ENCODE measurements at regions not wholly inside any gene's neighbourhood (a gene's known extent, or its start where the extent isn't known, plus 50 kb on each side); places are given as distances from the start of the nearest gene placed in this dataset.

- FAIRE-seq (no peak), DNase-seq (ENCODE audit: insufficient read length, low spot score) (no peak)
Measured at GRCh38 chr2:16466821-16467151, 198.8 kb downstream of the CYRIA start.

DNA sequence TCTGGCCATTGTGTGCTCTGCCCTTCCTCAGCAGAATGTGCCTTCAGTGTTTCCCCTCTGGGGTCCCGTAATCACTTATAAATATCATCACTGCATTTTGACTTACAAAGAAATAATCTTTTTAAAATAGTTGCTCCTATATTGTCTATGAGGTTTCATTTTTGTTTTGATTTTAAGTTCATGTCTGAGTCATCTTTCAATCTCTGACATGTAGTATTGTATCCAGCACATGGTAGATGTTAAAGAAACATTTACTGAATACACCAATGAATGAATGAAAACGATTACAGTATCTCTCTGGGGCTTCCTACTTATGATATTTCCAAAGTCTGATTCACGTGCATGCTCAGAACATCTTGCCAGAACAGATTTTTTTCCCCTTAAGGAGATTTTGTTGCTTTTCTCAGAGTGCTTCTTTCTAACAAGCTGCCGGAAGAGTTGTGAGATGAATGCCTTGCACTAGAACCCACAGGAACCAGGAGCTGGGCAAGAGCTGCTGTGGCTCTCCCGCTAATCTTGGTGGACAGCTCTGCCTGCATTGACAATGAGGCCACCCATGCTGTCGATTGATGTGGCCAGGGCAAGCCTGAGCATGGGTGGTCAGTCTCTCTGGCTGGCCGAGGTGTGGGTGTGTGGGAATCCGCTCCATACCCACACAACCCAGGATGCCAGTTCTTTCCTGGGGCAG, 199.4 kb downstream of the CYRIA start:
- DNase-seq (ENCODE audit: insufficient read length, low spot score) (no peak), FAIRE-seq (no peak)

- no peak for FAIRE-seq
Measured at GRCh38 chr2:16464641-16465040, 201.0 kb downstream of the CYRIA start.

DNA sequence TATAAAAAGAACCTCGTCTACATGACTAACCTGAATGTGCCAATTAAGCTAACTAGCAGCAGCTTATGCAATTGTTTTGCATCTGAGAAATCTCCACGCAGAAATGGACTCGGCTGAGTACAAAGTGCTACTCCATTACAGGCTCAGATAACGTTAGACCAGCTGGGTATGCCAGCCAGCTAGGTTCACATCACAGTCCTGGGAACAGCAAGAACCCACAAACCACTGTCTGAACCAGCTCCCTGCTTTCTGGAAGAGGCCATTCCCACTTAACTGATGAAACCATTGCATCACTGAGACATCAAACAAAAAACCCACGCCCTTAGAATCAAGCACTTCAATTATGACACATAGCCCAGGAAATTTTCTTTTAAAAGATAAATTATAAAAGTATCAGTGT, 202.7 kb downstream of the CYRIA start:
- no peak for DNase-seq (ENCODE audit: insufficient read length, low spot score)
- FAIRE-seq = no peak

More at GRCh38 chr2:16464641-16465040, 201.0 kb downstream of the CYRIA start:
- DNase-seq (ENCODE audit: insufficient read length, low spot score) = no peak

DNA sequence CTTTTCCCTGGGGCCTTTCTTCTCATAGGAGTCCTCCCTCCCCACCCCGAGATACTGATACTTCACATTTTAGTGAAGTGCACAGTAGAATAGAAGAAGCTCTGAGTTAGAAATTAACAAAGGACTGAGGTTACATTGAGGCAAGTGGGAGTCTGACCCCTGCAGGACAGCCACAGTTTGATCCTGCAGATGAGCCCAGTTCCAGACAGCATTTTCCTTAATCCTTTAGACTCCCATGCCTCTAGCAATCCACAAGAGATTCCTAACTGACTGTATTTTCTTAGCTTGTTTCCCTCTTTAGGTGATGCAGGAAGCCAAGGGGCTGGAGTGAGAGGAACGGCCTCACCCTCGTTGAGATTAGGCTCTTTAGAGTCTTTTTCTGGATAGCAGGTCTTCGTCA, 204.0 kb downstream of the CYRIA start:
- no peak for DNase-seq (ENCODE audit: insufficient read length, low spot score)
- no peak for FAIRE-seq

GRCh38 chr2:16459606-16460005, 206.0 kb downstream of the CYRIA start:
- DNase-seq (ENCODE audit: insufficient read length, low spot score) = no peak
- FAIRE-seq = no peak

DNA sequence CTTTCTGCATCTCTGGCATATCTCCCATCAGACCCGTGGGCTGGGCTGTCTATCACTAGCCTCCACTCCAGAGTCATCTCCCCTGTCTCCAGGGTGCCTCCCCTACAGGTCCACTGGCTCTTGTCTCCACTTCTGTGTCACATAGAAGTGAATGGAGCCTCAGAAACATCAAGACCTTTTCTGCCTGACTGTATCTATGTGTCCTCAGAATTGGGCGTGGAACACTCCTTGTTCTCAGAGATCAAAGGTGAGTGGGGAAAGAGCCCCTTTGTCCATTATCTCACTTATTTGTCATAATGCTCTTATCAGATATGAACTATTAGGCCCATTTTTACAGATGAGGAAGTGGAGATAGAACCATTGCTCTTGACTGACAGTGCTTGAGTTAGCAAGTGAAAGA, 211.0 kb downstream of the CYRIA start:
- FAIRE-seq = no peak
- DNase-seq (ENCODE audit: insufficient read length, low spot score) = no peak

GRCh38 chr2:16452123-16452522, 213.5 kb downstream of the CYRIA start:
- DNase-seq (ENCODE audit: insufficient read length, low spot score) = no peak
- FAIRE-seq = no peak

DNA sequence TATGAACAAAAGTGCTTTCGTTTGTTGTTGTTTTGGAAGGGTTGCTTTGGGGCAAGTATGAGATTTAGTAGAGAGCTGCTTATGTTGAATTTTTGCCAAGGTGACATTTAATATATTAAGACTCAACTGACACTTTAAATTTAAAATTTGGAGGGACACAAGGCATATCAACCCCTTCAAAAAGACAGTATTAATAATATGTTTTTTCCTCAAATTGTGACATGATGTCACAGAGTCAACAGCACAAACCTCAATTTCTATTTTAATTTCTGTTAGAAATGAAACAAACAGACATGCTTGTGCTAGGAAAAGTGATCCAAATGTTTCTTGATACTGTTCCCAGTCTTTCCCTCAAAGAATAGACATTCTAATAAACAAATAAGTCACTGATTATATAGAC, 218.9 kb downstream of the CYRIA start:
- DNase-seq (ENCODE audit: insufficient read length, low spot score) = no peak
- no peak for FAIRE-seq

DNA sequence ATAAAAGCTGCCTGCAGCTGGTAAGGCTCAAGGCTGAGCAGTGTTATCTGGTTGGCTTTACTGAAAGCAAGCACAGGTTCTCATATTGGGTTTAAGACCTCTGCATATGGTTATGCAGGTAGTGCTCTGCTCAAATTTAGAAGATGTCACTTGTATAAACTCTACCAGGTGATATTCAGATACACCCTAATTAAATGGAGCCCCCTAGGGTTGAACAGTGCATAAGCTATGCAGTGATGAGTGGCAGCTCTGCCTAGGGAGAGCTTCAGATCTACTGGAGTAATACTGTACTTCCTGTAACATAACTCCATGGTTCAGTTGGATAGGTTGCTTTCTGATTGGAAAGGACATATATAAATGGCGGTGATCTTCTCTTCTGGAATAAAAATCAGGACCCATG, 222.7 kb downstream of the CYRIA start:
- no peak for FAIRE-seq
- no peak for DNase-seq (ENCODE audit: insufficient read length, low spot score)

GRCh38 chr2:16441431-16441830, 224.2 kb downstream of the CYRIA start:
- no peak for DNase-seq (ENCODE audit: insufficient read length, low spot score)
- no peak for FAIRE-seq

DNA sequence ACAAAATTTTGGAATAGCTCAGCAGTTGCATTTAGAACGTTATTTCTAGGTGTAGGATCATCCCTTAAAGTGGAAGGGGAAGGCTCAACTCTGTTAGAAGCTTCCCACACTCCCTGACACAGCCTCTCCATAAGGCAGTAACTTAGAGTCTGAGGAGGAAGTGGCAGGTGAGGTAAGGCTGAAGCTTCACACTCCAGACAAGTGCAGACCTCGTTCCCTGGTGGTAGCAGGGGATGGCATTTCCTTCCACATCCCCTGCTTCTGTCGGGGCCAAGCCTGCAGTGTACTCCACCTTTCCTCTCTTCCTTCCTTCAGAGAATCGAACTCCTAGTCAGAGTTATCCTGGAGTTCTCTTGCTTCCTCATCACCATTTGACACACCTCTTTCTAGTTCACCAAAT, 224.7 kb downstream of the CYRIA start:
- FAIRE-seq (no peak), DNase-seq (ENCODE audit: insufficient read length, low spot score) (no peak)

DNA sequence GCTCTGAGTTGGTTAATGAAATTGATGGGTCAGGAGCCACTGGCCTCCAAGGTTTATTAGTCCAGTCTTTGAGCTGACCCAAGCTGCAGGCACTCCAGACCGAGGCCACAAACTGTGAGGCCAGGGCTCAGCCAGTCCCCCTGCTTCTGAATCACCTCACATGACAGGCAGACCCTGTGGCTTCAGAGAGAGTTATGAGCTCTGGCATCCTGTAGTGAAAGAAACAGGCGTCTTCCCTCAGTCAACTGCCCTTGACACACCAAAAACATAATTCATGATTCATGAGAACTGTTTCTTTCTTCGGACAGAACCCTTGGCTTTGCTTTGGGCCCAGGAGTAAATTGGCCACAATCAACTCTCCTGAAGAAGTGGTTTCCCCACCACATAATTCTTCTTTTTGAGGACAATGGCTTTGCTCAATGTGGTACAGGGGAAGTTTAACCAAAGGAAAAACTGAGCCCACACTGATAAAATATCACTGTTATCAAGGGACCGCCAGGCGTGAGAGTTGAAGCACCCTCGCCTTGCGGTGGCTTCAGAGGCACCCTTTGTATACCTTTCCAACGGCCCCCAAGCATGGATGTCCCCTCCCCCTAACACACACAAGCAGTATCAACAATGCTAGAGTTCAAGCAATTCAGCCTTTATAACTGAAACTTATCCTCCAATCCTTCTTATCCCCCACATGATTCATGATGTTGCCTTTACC, 226.9 kb downstream of the CYRIA start:
- DNase-seq (ENCODE audit: insufficient read length, low spot score) (no peak), FAIRE-seq (no peak)

DNA sequence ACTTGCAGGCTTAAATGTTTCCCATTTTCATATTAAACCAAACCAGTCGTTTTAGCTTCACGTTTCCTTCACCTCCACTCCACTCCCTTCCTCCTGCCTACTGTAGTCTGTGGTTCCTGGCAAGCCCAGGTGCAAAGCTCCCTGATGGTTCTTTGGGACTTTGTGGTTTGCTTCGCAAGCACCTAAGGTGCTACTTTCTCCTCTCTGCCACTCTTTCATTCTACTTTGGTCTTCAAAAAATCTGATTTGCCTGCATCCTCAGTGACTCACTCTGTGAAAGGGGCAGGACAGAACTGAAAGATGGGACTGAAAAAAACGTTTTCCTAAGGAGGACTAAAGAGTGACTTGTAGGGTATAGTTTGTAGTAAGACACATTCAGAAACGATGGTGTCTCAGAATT, 228.4 kb downstream of the CYRIA start:
- DNase-seq (ENCODE audit: insufficient read length, low spot score) = no peak
- FAIRE-seq = no peak

GRCh38 chr2:16434393-16434792, 231.2 kb downstream of the CYRIA start:
- DNase-seq (ENCODE audit: insufficient read length, low spot score) (no peak), FAIRE-seq (no peak)

DNA sequence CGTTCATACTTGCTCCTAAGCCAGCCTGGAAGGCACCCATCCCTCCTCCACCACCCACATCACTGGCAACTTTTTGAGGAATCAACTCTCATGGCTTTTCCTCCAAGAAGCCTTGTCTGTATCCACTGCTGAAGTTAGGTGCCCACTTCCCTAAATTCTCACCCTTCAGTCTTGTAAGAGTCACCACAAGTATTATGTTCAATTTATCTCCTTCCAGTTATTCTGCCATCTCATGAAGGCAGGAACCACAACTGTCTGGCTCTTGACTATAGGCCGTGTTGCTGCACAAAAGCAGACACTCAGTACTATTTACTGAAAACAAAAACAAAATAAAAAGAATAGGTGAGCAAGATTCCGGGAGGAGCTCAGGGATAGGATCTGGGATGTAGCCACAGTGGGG, 234.8 kb downstream of the CYRIA start:
- no peak for DNase-seq (ENCODE audit: insufficient read length, low spot score)
- no peak for FAIRE-seq

- FAIRE-seq (no peak), DNase-seq (ENCODE audit: insufficient read length, low spot score) (no peak)
Measured at GRCh38 chr2:16429431-16430145, 236.0 kb downstream of the CYRIA start.

- no peak for FAIRE-seq
- no peak for DNase-seq (ENCODE audit: insufficient read length, low spot score)
Measured at GRCh38 chr2:16429002-16429401, 236.6 kb downstream of the CYRIA start.

DNA sequence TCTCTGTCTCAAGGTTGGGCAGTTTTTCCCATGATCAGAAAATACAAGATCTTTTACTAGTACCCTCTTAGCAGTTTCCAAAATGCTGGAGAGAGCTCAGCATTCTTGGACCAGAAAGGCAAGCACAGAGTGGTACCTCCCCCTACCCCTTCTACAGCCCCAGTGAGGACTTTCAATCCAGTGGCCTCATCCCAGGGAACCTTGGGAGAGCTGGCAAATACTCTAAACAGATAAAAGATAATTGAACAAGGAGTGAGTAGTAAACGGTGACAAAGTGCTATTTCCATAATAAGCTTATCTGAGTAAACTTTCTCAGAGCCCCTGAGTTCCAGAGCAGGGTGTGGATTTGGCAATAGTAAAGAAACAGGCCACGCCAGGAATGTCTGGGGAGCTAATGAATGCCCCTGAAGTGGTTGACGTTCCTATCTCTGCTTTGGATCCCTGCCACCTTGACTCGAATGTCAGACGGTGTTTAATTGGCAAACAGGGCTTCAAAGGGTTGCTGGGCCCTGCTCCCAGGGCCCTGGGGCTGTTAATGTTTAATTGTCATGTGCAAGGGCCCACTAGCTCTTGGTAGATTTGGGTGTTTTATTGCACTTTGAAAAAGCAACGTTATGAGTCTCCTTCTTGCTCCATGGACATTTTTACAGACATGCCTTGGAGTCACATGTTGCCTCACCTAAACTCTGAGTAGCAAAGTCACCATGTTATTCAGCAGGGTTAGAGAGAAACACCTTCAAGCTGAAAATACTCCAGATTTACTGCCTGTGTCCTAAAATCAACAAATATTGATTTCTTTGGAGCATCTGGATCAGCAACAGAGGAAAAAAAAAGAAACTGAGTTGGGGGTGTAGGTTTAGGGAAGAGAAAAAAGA, 239.9 kb downstream of the CYRIA start:
- DNase-seq (ENCODE audit: insufficient read length, low spot score) (no peak), FAIRE-seq (no peak)

DNA sequence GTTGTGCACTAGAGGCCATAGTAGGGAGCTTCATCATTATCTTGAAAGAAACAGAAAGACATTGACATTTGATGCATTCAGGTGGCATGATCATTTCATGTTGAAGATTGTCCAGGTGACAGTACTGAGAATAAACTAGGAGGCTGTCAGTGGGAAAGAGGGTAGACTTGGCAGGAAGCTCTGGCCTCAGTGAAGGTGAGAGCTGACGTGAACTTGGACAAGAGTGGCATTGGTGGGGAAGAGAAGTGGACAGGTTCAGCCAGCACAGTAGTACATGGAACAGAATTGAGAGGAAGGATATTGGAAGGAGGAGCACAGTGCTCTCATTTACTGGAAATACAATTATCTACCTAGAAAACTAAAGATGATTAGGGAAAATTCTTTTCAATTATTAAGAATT, 245.2 kb downstream of the CYRIA start:
- no peak for FAIRE-seq
- no peak for DNase-seq (ENCODE audit: insufficient read length, low spot score)

DNA sequence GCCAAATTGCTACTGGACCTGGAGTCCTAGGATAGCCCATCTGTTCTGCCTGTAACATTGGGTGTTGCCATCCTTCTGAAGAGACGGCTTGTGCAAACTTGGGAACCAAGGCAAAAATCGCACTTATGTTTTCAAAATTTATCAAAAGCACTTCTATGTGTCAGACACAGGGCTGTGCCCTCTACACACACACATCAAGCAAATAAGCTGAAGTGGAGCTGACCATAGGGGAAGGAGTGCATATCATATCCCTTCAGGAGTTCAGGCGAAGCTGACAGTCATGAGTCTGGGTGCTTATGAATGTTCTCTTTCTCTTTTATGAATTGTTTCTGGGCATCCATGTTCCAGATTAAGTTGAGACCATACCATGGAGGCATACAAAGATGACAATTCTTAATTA, 247.9 kb downstream of the CYRIA start:
- FAIRE-seq = no peak
- DNase-seq (ENCODE audit: insufficient read length, low spot score) = no peak

Data from HTR-8/SVneo (cell line).